Astrocyte of the spinal cord (primary cell): ENCODE measurements at regions not wholly inside any gene's neighbourhood (a gene's known extent, or its start where the extent isn't known, plus 50 kb on each side); places are given as distances from the start of the nearest gene placed in this dataset.

Experiments used
- DNase-seq: peaks from one replicate; pipeline ENCODE4 v3.0.0; 2011; ENCODE audit warnings: low read depth, low spot score
- H3K4me3 ChIP-seq: 2 replicates; pipeline ENCODE4 v1.5.1; 2011; ENCODE audit warnings: low read depth, mild to moderate bottlenecking, low read length, moderate library complexity
- CTCF ChIP-seq: IDR thresholded peaks from 2 replicates; pipeline ENCODE4 v1.5.1; 2012; ENCODE audit warnings: low read depth, mild to moderate bottlenecking, low read length, inconsistent platforms
- in situ Hi-C: cut with HindIII; loops from 2 replicates; pipeline ENCODE4 v1.10.0; 2017; ENCODE audit warnings: low sequenced_read_pairs

GRCh38 chr16:8374586-8375231 is 215.6 kb downstream of the TMEM114 start:
- in situ Hi-C loops, result no loop called here
- no peak for DNase-seq
- no peak for TF ChIP-seq CTCF
- H3K4me3 ChIP-seq, result no peak overlapping the region

GRCh38 chr16:8373676-8374431 is 216.5 kb downstream of the TMEM114 start:
- no peak overlapping the region for H3K4me3 ChIP-seq
- DNase-seq, result no peak
- in situ Hi-C loops, result no loop called here
- no peak for TF ChIP-seq CTCF

DNA sequence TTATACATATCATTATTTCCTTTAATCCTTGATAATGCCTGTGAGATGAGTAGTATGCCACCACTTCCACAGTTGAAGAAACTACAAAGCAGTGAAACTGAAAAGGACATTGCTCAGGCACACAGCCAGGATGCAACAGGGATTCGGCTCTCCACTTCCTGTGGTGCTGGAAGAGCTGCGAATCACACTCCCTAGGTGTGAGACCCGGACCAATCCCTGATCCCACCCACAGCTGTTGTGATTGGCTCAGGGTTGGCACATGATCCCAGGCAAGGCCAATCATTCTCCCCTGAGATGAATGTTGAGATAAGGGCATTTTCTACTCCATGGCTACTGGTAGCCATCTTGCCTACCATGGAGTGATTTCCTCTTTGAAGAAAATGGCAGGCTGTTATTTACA is 218.2 kb downstream of the TMEM114 start:
- no peak overlapping the region for H3K4me3 ChIP-seq
- no peak for TF ChIP-seq CTCF
- DNase-seq, result no peak
- in situ Hi-C loops, result no loop called here

DNA sequence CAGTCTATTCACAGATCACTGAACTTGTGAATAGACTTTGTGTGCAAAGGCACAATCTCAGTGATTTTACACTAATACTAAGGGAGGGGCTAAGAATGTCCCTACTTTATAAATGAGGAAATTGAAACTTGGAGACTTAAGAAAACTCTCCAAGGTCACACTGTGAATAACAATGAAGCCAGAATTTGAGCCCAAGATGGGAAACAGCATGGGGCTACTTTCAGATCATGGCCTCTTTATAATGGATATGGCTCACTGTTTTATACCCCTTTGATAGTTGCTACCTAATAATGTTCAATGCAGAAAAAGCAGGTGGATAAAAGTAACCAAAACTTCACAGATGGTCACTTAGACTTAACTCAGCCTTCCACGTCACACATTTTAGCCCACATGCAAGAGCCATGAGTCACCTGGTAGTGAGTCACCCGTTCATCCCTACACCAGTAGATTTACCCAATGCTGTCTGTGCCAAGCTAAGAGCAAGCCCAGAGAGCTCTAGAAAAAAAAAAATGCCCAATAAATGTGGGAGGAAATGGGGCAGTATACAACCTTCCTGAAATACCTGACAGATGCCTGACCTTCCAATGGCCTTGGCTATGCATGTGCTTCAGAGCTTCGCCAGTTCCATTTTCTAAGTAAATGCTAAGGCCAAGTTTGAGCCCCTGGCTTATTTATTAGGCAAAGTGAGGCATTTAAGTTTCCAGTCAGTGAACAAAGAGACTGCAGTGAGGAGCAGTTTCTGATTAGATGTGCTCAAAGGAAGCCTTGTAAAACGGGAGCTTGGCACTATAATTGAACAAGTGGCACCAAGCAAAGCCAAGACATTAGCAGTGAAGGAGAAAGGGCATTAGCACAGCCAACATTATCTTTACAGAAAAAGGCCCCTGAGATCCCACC is 219.7 kb downstream of the TMEM114 start:
- no peak overlapping the region for H3K4me3 ChIP-seq
- TF ChIP-seq CTCF, result no peak
- in situ Hi-C loops, result no loop called here
- DNase-seq, result no peak

- DNase-seq, result no peak
- no peak for TF ChIP-seq CTCF
- in situ Hi-C loops, result no loop called here
- H3K4me3 ChIP-seq, result no peak overlapping the region
Observed at GRCh38 chr16:8358937-8359336, 231.4 kb downstream of the TMEM114 start.

DNA sequence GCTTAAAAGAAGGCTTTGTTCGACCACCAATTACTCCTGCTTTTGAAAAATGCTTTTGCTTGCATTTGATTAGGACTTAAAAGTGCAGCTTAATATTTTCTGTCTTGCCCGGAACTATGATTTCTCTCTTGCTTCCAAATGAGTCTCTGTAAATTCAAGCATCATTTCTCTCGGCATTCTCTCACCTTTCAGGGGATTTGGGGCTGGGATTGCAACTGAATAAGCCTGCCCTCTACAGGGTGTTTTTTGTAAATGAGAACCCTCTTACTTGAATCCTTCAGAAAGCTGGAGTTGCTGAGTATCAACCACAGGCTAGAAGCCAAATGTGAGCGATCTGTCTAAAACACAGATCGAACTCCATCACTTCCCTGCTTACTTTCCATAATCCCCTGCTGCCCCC is 234.6 kb downstream of the TMEM114 start:
- no peak for DNase-seq
- no peak for TF ChIP-seq CTCF
- in situ Hi-C loops, result no loop called here
- H3K4me3 ChIP-seq, result no peak overlapping the region
